ENCODE measurements at regions not wholly inside any gene's neighbourhood (a gene's known extent, or its start where the extent isn't known, plus 50 kb on each side); places are given as distances from the start of the nearest gene placed in this dataset.

DNA sequence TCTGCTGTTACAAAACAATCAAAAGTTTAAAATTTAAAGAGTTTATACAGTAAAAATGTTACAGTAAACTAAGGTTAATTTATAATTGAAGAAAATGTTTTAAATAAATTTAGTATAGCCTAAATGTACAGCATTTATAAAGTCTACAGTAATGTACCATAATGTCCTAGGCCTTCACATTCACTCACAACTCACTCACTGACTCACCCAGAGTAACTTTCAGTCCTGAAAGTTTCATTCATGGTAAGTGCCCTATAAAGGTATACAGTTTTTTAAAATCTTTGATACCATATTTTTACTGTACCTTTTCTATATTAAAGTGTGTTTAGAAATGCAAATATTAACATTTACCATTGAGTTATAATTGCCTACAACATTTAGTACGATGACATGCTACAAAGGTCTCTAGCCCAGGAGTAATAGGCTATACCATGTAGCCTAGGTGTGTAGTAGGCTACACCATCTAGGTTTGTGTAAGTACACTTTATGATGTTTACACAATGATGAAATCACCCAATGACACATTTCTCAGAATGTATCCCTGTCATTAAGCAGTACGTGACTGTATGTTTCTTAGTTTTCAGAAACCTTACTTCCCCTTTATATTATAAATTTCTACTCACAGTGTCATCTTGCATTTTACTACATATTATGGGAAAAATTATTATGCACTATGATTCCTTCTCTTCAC, 320.8 kb downstream of the ADAM29 start:
- TF ChIP-seq, protein P1, sequence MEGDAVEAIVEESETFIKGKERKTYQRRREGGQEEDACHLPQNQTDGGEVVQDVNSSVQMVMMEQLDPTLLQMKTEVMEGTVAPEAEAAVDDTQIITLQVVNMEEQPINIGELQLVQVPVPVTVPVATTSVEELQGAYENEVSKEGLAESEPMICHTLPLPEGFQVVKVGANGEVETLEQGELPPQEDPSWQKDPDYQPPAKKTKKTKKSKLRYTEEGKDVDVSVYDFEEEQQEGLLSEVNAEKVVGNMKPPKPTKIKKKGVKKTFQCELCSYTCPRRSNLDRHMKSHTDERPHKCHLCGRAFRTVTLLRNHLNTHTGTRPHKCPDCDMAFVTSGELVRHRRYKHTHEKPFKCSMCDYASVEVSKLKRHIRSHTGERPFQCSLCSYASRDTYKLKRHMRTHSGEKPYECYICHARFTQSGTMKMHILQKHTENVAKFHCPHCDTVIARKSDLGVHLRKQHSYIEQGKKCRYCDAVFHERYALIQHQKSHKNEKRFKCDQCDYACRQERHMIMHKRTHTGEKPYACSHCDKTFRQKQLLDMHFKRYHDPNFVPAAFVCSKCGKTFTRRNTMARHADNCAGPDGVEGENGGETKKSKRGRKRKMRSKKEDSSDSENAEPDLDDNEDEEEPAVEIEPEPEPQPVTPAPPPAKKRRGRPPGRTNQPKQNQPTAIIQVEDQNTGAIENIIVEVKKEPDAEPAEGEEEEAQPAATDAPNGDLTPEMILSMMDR (IDR thresholded peaks at IDR 0.05), result no peak
- TF ChIP-seq POLR2A (IDR thresholded peaks at IDR 0.05), result no peak

Data from thyroid gland (tissue), 4 donors.